DOHH2 (cell line): ENCODE measurements at regions not wholly inside any gene's neighbourhood (a gene's known extent, or its start where the extent isn't known, plus 50 kb on each side); places are given as distances from the start of the nearest gene placed in this dataset.

Experiments used
- CTCF ChIP-seq: fragments of 200-600 bp; sonication (generic); IDR thresholded peaks from one replicate; pipeline ENCODE4 v1.5.1; 2014; ENCODE audit warnings: antibody characterized with exemption, mild to moderate bottlenecking, low read depth, low read length; ENCODE audit not compliant: poor library complexity, severe bottlenecking
- EZH2phosphoT487 ChIP-seq: fragments of 200-600 bp; sonication (generic); IDR thresholded peaks from 2 replicates; pipeline ENCODE4 v1.6.1; 2017; ENCODE audit warnings: borderline replicate concordance, mild to moderate bottlenecking, antibody characterized with exemption, low read length, moderate library complexity, mixed read lengths

GRCh38 chr1:58881471-58881994 lies 97.7 kb upstream of the JUN start:
- TF ChIP-seq CTCF (no peak), EZH2phosphoT487 (no peak)
